CD4-positive, alpha-beta T cell treated with Interleukin-15 for 4 hours (primary cell): ENCODE measurements at regions not wholly inside any gene's neighbourhood (a gene's known extent, or its start where the extent isn't known, plus 50 kb on each side); places are given as distances from the start of the nearest gene placed in this dataset.

ENCODE experiments used
- DNase-seq: peaks from one replicate; pipeline ENCODE4 v3.0.0-alpha.2; 2020; ENCODE audit warnings: low spot score

- DNase-seq = no peak
Observed at GRCh38 chr10:130461631-130462030, 325.4 kb downstream of the GLRX3 start.

DNA sequence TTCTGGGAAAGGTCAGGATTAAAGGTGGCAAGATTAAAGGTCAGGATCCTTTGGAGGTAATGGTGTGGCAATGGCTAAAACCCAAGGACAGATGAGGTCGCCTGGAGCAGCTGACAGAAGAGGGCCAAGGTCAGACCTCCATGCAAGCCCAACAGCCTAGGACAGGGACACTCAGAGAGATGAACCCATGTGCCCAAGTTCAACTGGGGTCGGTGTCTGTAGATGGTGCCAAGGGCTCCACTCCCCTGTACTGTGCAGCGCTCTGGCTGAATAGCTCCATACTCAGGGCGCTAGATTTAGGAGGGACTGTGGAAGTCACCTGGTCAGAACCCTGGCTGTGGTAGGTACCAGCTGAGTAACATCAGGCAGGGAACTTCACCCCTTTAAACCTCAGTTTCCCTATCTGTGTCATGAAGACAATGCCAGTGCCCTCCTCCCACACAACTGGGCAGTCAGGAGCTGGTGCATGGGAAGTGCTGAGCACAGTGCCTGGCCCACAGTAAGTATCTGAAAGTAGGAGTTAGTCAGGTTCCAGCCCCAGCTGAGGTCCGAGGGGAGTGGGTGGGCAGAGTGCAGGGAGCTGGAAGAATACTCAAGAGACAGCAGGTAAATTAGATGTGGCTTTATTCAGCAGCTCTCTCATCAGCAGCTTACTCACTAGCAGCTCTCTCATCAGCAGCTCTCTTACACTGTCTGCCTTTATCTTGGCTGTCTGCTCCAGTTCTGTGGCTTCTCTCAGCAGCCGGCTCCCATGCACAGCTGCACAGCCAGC lies 327.1 kb downstream of the GLRX3 start:
- no peak for DNase-seq

- no peak for DNase-seq
Observed at GRCh38 chr10:130463876-130464364, 327.7 kb downstream of the GLRX3 start.

DNA sequence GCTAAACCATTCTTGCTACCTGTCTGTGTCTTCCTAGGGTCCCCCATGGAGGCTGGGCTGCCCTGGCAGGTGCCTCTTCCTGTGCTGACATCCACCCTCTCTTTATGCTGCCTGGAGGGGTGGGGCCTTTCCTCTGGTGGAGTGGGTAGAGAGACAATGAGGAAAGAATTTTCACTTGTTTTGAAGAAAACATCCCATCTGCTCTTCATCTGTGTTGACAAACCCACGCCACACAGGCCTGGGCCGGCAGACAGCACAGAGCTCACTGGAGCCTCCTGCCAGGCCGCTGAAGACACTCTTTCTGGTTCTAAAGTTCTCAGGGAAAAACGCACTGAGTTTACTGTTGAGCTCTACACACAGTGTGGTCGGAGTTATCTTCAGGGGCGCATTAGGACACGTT lies 328.2 kb downstream of the GLRX3 start:
- no peak for DNase-seq

DNA sequence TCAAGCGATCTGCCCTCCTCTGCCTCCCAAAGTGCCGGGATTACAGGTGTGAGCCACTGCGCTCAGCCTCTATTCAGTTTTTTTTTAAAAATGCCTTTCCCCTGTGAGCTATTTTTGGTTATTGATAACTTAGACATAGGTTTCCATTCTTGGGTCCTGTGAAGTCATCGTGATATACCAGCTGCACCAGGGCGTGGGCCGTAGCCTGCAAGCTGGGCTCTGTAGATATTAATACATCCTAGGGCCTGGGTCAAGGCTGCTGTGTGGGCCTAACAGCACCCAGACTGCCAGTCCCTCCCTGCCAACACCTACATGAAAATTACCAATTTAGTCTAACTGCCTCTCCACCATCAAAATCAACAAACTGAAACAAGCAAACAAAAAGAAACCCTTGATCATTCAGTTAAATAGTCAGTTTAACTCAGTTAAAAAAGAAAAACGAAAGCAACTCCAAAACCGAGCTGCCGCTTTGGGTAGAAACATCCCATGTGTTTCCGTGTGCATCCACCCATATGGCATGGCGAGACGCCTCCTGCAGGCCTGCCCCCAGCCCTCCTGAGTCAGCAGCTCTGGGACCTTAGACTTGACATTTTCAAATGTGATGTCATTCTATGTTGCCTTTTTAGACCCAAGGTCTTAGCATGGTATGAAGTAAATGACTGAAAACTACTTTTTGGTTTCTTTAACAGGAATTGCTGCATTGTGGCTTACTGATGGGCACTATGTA lies 330.2 kb downstream of the GLRX3 start:
- no peak for DNase-seq

DNA sequence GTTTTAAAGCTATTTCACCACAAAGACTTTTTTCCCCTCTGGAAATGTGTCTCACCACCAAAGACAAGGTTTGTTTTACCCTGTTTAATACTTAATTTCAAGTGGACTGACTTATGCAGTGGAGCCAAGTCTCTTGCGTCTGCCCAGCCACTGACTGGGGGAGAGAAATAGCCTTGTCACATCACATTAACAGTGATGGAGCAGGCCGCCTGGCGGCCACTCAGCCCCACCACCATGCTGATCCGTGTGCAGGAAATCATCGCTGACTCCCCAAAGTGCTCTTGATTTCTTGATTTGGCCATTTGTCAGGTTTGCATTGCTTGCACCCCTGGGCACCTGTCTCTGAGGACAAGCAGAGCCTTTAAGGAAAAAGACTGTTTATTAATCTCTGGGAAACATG lies 334.1 kb downstream of the GLRX3 start:
- no peak for DNase-seq

- DNase-seq = no peak
Observed at GRCh38 chr10:130470973-130471372, 334.8 kb downstream of the GLRX3 start.

DNA sequence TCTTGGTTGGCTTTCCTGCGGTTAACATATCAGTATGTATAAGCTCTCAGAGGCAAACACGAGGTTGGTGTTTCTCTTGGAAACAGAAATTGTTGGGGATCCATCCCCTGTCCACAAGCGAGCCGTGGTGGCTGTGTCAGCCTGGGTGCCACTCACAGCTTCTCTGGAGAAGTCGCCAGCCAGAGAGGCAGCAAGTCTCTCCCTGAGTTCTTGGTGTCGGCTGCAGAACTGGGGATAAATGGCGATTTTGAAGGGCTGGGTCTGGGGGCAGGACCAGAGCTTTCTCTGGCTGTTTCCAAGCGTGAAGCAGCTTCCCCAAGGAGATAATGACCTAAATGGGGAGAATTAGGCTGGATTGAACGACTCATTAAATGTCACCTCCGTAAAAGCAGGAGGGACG lies 335.3 kb downstream of the GLRX3 start:
- DNase-seq = no peak

GRCh38 chr10:130472236-130472635 lies 336.0 kb downstream of the GLRX3 start:
- no peak for DNase-seq

DNA sequence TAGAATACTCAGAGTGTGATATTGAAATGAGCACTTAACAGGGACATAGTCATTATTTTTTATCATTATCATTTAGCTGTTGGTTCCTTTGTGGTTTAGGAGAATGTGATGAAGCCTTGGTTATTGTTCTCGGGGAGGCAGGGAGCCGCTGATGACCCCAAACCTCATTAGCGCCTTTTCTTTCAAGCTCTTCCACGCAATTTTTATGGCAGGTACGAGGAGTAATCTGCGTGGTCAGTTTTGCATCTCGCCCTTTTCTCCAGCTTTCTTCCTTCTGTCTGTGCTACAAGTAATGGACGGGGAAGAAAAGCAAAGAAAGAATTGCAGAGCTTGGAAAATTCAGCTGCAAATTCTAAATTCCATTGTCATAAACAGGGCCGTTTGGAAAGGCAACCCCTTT lies 338.4 kb downstream of the GLRX3 start:
- no peak for DNase-seq

DNA sequence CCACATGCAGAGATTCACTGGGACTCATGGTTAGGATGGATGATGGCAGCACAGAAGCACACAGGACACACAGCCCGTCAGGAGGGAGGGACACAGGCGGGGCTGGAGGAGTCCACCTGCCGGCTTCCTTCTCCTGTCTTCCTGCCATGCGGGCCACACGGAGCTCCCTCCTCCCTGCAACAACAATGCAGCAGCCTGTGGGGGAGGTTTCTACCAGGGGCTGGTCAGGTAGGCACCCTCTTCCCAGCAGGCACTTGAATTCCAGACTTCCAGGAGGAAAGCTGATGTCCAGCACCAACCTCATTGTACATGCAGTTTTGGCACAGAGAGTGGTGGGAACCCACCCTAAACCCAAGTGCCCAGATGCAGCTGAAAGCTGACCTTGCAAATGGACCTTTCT lies 341.2 kb downstream of the GLRX3 start:
- DNase-seq = no peak

DNA sequence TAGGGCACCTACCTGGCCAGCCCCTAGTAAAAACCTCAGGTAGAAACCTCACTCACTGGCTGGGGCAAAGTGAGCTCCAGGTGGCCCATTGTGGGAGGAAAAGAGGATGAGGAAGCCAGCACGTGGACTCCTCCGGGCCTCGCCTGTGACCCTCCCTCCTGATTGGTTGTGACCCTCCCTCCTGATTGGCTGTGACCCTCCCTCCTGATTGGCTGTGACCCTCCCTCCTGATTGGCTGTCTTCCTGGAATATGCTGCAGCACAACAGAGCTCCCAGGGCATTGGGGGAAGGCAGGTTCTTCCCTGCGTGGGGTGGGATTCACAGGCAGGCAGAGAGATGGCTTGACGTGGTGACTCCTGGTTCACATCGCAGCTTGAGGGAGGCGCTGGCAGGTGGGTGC lies 343.0 kb downstream of the GLRX3 start:
- DNase-seq = no peak

- DNase-seq = no peak
Observed at GRCh38 chr10:130479926-130480325, 343.7 kb downstream of the GLRX3 start.

GRCh38 chr10:130480491-130480890 lies 344.3 kb downstream of the GLRX3 start:
- no peak for DNase-seq

DNA sequence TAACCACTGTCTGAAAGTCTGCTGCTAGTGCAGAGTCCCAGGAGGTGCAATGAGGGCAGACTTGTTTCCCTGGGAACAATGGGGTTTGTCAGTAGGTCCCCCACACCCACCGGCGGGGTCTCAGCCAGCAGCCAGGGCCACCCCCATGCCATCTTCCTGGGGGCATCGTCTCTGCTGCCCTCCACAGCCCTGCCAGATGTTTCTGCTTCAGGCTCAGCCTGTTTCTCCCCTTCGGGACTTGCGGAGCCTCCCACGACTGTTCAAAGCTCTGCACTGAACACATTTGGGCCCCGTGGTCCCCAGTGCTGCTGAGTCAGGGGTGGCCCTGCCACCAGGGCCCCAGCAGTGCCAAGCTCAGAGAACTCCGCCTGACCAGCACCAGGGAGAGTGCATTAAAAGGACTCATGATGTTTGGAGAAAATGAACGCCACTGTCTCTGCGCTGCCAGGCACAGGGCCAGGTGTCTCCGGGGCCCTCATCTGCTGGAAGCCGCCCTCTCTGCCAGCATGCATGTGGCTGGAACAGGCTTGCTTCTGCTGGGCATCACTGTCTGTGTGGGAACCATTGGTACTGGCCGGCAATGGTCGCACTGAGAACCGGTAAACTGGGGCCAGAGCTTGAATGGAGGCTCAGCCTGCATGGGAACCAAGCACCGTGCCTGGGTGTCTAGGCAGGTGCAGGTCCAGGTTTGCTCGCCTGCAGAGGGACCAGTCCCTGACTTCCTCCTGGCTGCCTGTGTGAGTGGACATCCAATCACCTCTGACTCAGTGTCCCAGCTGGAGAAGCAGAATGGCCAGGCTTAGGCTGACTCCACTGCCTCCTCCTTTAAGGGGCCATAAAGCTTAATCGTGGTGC lies 345.1 kb downstream of the GLRX3 start:
- no peak for DNase-seq

DNA sequence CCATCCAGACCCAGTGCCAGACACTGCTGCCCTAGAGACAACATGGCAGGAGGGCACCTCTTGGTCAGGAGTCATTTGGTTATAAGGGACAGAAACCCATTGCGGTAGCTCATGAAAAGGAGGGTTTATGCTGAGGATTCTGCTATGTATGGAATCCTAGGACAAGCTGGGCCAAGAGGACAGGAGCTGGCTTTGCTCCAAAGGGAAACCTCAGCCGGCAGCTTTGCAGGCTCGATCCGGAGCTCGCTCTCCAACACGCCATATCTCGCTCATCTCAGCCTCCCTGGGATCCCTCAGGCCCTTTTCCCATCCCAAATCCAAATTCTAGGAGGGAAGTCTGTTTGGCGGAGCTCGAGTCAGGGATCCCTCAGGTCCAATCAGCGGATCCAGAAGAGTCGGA lies 345.7 kb downstream of the GLRX3 start:
- no peak for DNase-seq

- DNase-seq = no peak
Observed at GRCh38 chr10:130483691-130484467, 347.7 kb downstream of the GLRX3 start.

GRCh38 chr10:130484468-130485180 lies 348.4 kb downstream of the GLRX3 start:
- DNase-seq = no peak

DNA sequence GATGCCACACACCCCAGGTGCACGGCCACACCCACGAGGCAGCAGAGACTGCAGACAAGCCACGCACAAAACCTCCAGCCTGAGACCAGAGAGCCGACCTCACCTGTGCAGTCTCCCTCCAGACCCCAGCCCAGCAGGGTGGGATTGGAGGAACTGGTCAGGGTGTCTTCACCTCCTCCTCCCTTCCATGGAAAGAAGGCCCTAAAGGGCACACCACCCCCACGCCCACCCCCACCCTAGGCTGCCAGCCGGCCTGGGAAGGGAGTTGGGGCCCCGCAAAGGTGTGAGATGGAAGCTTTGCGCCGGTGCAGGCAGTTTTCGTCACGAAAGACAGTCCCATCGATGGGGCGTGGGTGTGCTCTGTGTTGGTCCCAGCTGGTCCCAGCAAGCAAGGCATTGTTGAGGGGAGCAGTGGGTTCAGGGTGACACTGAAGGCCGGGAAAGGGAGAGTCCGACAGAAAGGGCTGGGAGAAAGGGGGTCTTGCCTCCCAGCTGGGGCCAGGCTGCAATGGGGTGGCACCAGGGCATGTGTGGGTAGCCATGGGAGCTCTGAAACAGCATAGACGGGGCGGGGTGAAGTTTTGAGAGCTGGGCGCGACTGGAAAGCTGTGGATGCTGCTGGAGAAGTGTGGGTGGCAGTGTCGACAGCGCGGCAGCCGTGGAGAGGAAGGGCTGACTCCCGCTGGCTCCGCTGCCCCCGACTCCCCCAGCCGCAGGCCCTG lies 349.2 kb downstream of the GLRX3 start:
- no peak for DNase-seq
